ENCODE measurements at regions not wholly inside any gene's neighbourhood (a gene's known extent, or its start where the extent isn't known, plus 50 kb on each side); places are given as distances from the start of the nearest gene placed in this dataset.
A peak's percentile ranks its signal among the peaks of the same experiment; 100 is the strongest.

GRCh38 chrX:20412871-20413486, 146.3 kb upstream of the RPS6KA3 start:
- TF ChIP-seq POLR2A (IDR thresholded peaks at IDR 0.05) (no peak), POLR2AphosphoS5 (IDR thresholded peaks at IDR 0.05) (no peak), CTCF (IDR thresholded peaks at IDR 0.05) (no peak), EP300 (IDR thresholded peaks at IDR 0.05) (no peak)
- Histone ChIP-seq H3K27ac (no peak overlapping the region), H3K9me3 (no peaks in the 10 kb centered on the region), H3K4me1 (no peaks in the 10 kb centered on the region), H3K36me3 (no peaks in the 10 kb centered on the region), H3K27me3 (no peaks in the 10 kb centered on the region), H3K4me3 (no peak overlapping the region)
- ATAC-seq: peak; percentile 28
- 70% methylated on average over 4 of the region's 18 CpGs; no CpG with 5 or more reads in 1 of the 2 donors for WGBS, 2 donors (ENCODE audit: low coverage in 1 of 2)

- H3K9me3 ChIP-seq: no peaks in the 10 kb centered on the region
- no peak overlapping the region for H3K4me3 ChIP-seq
- no peak overlapping the region for H3K27ac ChIP-seq
- no peaks in the 10 kb centered on the region for H3K4me1 ChIP-seq
- no peak for ATAC-seq
- 60% methylated on average over 1 of the region's 2 CpGs; no CpG with 5 or more reads in 1 of the 2 donors for WGBS, 2 donors (ENCODE audit: low coverage in 1 of 2)
- no peaks in the 10 kb centered on the region for H3K27me3 ChIP-seq
- H3K36me3 ChIP-seq: no peaks in the 10 kb centered on the region
- TF ChIP-seq EP300 (IDR thresholded peaks at IDR 0.05) (no peak), POLR2A (IDR thresholded peaks at IDR 0.05) (no peak), CTCF (IDR thresholded peaks at IDR 0.05) (no peak), POLR2AphosphoS5 (IDR thresholded peaks at IDR 0.05) (no peak)
These were observed 143.8 kb upstream of the RPS6KA3 start for GRCh38 chrX:20410540-20410939.

GRCh38 chrX:20409991-20410390, 143.3 kb upstream of the RPS6KA3 start:
- TF ChIP-seq EP300 (IDR thresholded peaks at IDR 0.05) (no peak), CTCF (IDR thresholded peaks at IDR 0.05) (no peak), POLR2AphosphoS5 (IDR thresholded peaks at IDR 0.05) (no peak), POLR2A (IDR thresholded peaks at IDR 0.05) (no peak)
- ATAC-seq: no peak
- 84 to 87% methylated on average over 6 of the region's 6 CpGs for WGBS, 2 donors (ENCODE audit: low coverage in 1 of 2)
- Histone ChIP-seq H3K4me3 (no peak overlapping the region), H3K9me3 (no peaks in the 10 kb centered on the region), H3K36me3 (no peaks in the 10 kb centered on the region), H3K27ac (no peak overlapping the region), H3K27me3 (no peaks in the 10 kb centered on the region), H3K4me1 (no peaks in the 10 kb centered on the region)

GRCh38 chrX:20402956-20403355, 136.2 kb upstream of the RPS6KA3 start:
- no peaks in the 10 kb centered on the region for H3K36me3 ChIP-seq
- WGBS, 2 donors (ENCODE audit: low coverage in 1 of 2): 0 to 48% methylated on average over 1 to 3 of the region's 3 CpGs
- no peak for ATAC-seq
- H3K4me3 ChIP-seq: no peak overlapping the region
- no peak for TF ChIP-seq POLR2A (IDR thresholded peaks at IDR 0.05)
- TF ChIP-seq CTCF (IDR thresholded peaks at IDR 0.05): no peak
- no peaks in the 10 kb centered on the region for H3K27me3 ChIP-seq
- no peak overlapping the region for H3K27ac ChIP-seq
- no peaks in the 10 kb centered on the region for H3K9me3 ChIP-seq
- H3K4me1 ChIP-seq: no peaks in the 10 kb centered on the region

- ATAC-seq: no peak
- WGBS, 2 donors (ENCODE audit: low coverage in 1 of 2): 83 to 88% methylated on average over 2 of the region's 2 CpGs
- H3K9me3 ChIP-seq: no peaks in the 10 kb centered on the region
- no peak overlapping the region for H3K4me3 ChIP-seq
- no peaks in the 10 kb centered on the region for H3K27me3 ChIP-seq
- no peaks in the 10 kb centered on the region for H3K36me3 ChIP-seq
- no peaks in the 10 kb centered on the region for H3K4me1 ChIP-seq
- H3K27ac ChIP-seq: no peak overlapping the region
- TF ChIP-seq POLR2AphosphoS5 (IDR thresholded peaks at IDR 0.05): no peak
- TF ChIP-seq EP300 (IDR thresholded peaks at IDR 0.05): no peak
- no peak for TF ChIP-seq CTCF (IDR thresholded peaks at IDR 0.05)
- no peak for TF ChIP-seq POLR2A (IDR thresholded peaks at IDR 0.05)
These were observed 133.2 kb upstream of the RPS6KA3 start for GRCh38 chrX:20399728-20400414.

Measured in gastroesophageal sphincter (tissue), 4 donors.